Neural cell (in vitro differentiated cells): ENCODE measurements at regions not wholly inside any gene's neighbourhood (a gene's known extent, or its start where the extent isn't known, plus 50 kb on each side); places are given as distances from the start of the nearest gene placed in this dataset.

ENCODE experiments used
- EP300 ChIP-seq: fragments of 450-650 bp; conservative IDR thresholded peaks from 2 replicates; pipeline ENCODE4 v1.6.1; 2014; ENCODE audit warnings: antibody characterized with exemption, mild to moderate bottlenecking, moderate library complexity; ENCODE audit not compliant: poor library complexity, severe bottlenecking
- EZH2 ChIP-seq: fragments of 200-600, 300-800 bp; shearing (Covaris generic), sonication (generic); IDR thresholded peaks from 2 replicates; pipeline ENCODE4 v1.6.1; 2014; ENCODE audit warnings: antibody characterized with exemption, low read length, borderline replicate concordance, mild to moderate bottlenecking; ENCODE audit not compliant: insufficient read depth, poor library complexity, severe bottlenecking
- MXI1 ChIP-seq: fragments of 450-650 bp; conservative IDR thresholded peaks from 2 replicates; pipeline ENCODE4 v1.6.1; 2014; ENCODE audit warnings: antibody characterized with exemption, mild to moderate bottlenecking; ENCODE audit not compliant: poor library complexity, severe bottlenecking
- POLR2AphosphoS5 ChIP-seq: IDR thresholded peaks from 2 replicates; pipeline ENCODE4 v1.6.1; 2012

- TF ChIP-seq EP300 (no peak), MXI1 (no peak), POLR2AphosphoS5 (no peak), EZH2 (no peak)
Measured at GRCh38 chr6:105713474-105714118, 310.7 kb upstream of the PREP start.
